ENCODE measurements at regions not wholly inside any gene's neighbourhood (a gene's known extent, or its start where the extent isn't known, plus 50 kb on each side); places are given as distances from the start of the nearest gene placed in this dataset.

GRCh38 chr22:47765757-47766156 is 1003.3 kb downstream of the TBC1D22A start:
- ChIA-PET CTCF (no interaction called here), POLR2A (ENCODE audit: unreplicated experiment) (no interaction called here)
- H3K27ac ChIP-seq (ENCODE audit: insufficient read depth, low read length): no peak overlapping the region
- no peak for ATAC-seq (ENCODE audit: low read depth)
- no peak overlapping the region for H3K9ac ChIP-seq (ENCODE audit: low read depth, low read length)
- H2BK15ac ChIP-seq (ENCODE audit: low read depth, low read length): no peak overlapping the region
- H3K79me1 ChIP-seq (ENCODE audit: low read depth in 1 of 2, low read length in 2 of 2): no peaks in the 10 kb centered on the region
- no peak overlapping the region for H3K18ac ChIP-seq (ENCODE audit: low read depth, low read length)
- no peak overlapping the region for H4K5ac ChIP-seq (ENCODE audit: low read depth, low read length)
- H2AK5ac ChIP-seq (ENCODE audit: low read depth, low read length): no peak overlapping the region
- H2AK9ac ChIP-seq (replicated peaks; ENCODE audit: low read depth, low read length, poor library complexity): no peak overlapping the region
- H2BK20ac ChIP-seq (ENCODE audit: low read depth, low read length): no peak overlapping the region
- no peak overlapping the region for H3K4me3 ChIP-seq (ENCODE audit: insufficient read depth, low read depth, low read length)
- 37% methylated on average over 3 of the region's 6 CpGs; no CpG with 5 or more reads in 1 of the 2 experiments for WGBS, 2 experiments (ENCODE audit: extremely low coverage in 2 of 2, insufficient read length in 1 of 2)
- H3K4me1 ChIP-seq (ENCODE audit: control insufficient read depth, insufficient read depth, low read length): no peaks in the 10 kb centered on the region
- H3K9me3 ChIP-seq (ENCODE audit: control insufficient read depth, insufficient read depth, low read length): peaks cover 28% of the 10 kb centered on the region
- H3K4ac ChIP-seq (ENCODE audit: low read depth, low read length): no peak overlapping the region
- H3K9me1 ChIP-seq (ENCODE audit: insufficient read depth, low read length): no peaks in the 10 kb centered on the region
- no peaks in the 10 kb centered on the region for H3K27me3 ChIP-seq (ENCODE audit: control insufficient read depth, insufficient read depth, low read length)
- no peak overlapping the region for H3K4me2 ChIP-seq (ENCODE audit: low read depth, low read length)
- intact Hi-C loops (cut with micrococcal nuclease): no loop called here
- BruUV-seq (replicated peaks): no TSS peak
- TF ChIP-seq USF2 (IDR thresholded peaks at IDR 0.05; ENCODE audit: low read depth, low read length) (no peak), ELK1 (IDR thresholded peaks at IDR 0.05; ENCODE audit: borderline replicate concordance, low read depth, low read length) (no peak), MAFK (IDR thresholded peaks at IDR 0.05; ENCODE audit: low read depth, low read length) (no peak), MXI1 (IDR thresholded peaks at IDR 0.05; ENCODE audit: borderline replicate concordance, low read depth, low read length) (no peak), RCOR1 (IDR thresholded peaks at IDR 0.05; ENCODE audit: insufficient replicate concordance, low read length) (no peak), POLR2A (IDR thresholded peaks at IDR 0.05; ENCODE audit: low read depth, low read length) (no peak), CEBPB (IDR thresholded peaks at IDR 0.05; ENCODE audit: low read depth, low read length) (no peak), BHLHE40 (IDR thresholded peaks at IDR 0.05; ENCODE audit: low read depth, low read length) (no peak), FOS (IDR thresholded peaks at IDR 0.05; ENCODE audit: low read depth, low read length) (no peak), RFX5 (IDR thresholded peaks at IDR 0.05; ENCODE audit: low read depth, low read length) (no peak), CTCF (conservative IDR thresholded peaks at IDR 0.05; ENCODE audit: low read depth, low read length) (no peak)
- dilution Hi-C loops (cut with HindIII; ENCODE audit: low sequenced_read_pairs, unreplicated experiment): no loop called here
- no peak overlapping the region for H4K91ac ChIP-seq (ENCODE audit: insufficient read depth, low read depth, low read length)
- H2BK5ac ChIP-seq (ENCODE audit: low read depth, low read length, poor library complexity, severe bottlenecking): no peak overlapping the region
- no peak overlapping the region for H3K14ac ChIP-seq (replicated peaks; ENCODE audit: low read depth, low read length)
- no peaks in the 10 kb centered on the region for H3K36me3 ChIP-seq (ENCODE audit: control insufficient read depth, insufficient read depth, low read length)
- no peak overlapping the region for H3K23ac ChIP-seq (ENCODE audit: low read depth, low read length)
- H3K56ac ChIP-seq (ENCODE audit: extremely low read depth, insufficient read depth, low read length): no peak overlapping the region
- no peak overlapping the region for H2AFZ ChIP-seq (replicated peaks; ENCODE audit: low read length, poor library complexity)
- in situ Hi-C loops (cut with MboI; ENCODE audit: low sequenced_read_pairs): no loop called here
- no peak overlapping the region for H4K8ac ChIP-seq (ENCODE audit: low read depth in 2 of 2, low read length in 2 of 2)
- no peak for DNase-seq
- H2BK120ac ChIP-seq (ENCODE audit: low read depth, low read length): no peak overlapping the region
- H4K20me1 ChIP-seq (ENCODE audit: insufficient read depth, low read length): no peaks in the 10 kb centered on the region

Data from IMR-90 (cell line).